Heart right ventricle (tissue), 16 donors: ENCODE measurements at regions not wholly inside any gene's neighbourhood (a gene's known extent, or its start where the extent isn't known, plus 50 kb on each side); places are given as distances from the start of the nearest gene placed in this dataset.
"Not testable (repeated sequence)": the region's sequence is repeated elsewhere in the genome, so short reads cannot be mapped to it uniquely, and the experiment has no call there.

Experiments
- ATAC-seq, 8 donors: fragments of 200-7000 bp; cut with Tn5 transposase; one replicate each; pipeline ENCODE4 v1.9.1; 2020; ENCODE audit warnings: mild to moderate bottlenecking in 8 of 8, moderate library complexity in 8 of 8, moderate number of reproducible peaks in 1 of 8
- DNase-seq, 2 donors: peaks; one replicate each; pipeline ENCODE4 v3.0.0-alpha.2; 2020
- H3K27ac ChIP-seq, 10 donors: fragments of 200-600 bp; sonication (generic) in 2 of 10; one replicate each; pipeline versions ENCODE4 v1.5.0 to v1.8.0; 2020 to 2022; ENCODE audit warnings: mild to moderate bottlenecking in 3 of 10
- H3K27me3 ChIP-seq, 7 donors: fragments of 200-600 bp; one replicate each; pipeline ENCODE4 v1.8.0; 2021 to 2022; ENCODE audit warnings: mild to moderate bottlenecking in 2 of 7
- H3K36me3 ChIP-seq, 9 donors: fragments of 200-600 bp; sonication (generic) in 1 of 9; one replicate each; pipeline versions ENCODE4 v1.5.0 to v1.8.0; 2020 to 2022; ENCODE audit warnings: mild to moderate bottlenecking in 2 of 9
- H3K4me1 ChIP-seq, 9 donors: fragments of 200-600 bp; sonication (generic) in 1 of 9; one replicate each; pipeline versions ENCODE4 v1.5.0 to v1.8.0; 2020 to 2022; ENCODE audit warnings: mild to moderate bottlenecking in 4 of 9
- H3K4me3 ChIP-seq, 10 donors: fragments of 200-600 bp; sonication (generic) in 2 of 10; one replicate each; pipeline versions ENCODE4 v1.5.0 to v1.8.0; 2020 to 2022; ENCODE audit warnings: mild to moderate bottlenecking in 7 of 10, moderate library complexity in 2 of 10
- H3K9me3 ChIP-seq, 11 donors: fragments of 200-600 bp in 10 of 11; sonication (generic) in 2 of 11; one replicate each; pipeline versions ENCODE4 v1.5.0 to v1.8.0; 2013 to 2022; ENCODE audit warnings: mild to moderate bottlenecking in 2 of 11, control low read depth in 1 of 11, moderate library complexity in 1 of 11
- CTCF ChIP-seq, 9 donors: fragments of 200-600 bp; sonication (generic) in 2 of 9; IDR thresholded peaks; one replicate each; pipeline versions ENCODE4 v1.5.0 to v1.8.0; 2021 to 2022; ENCODE audit warnings: antibody characterized with exemption in 9 of 9, mild to moderate bottlenecking in 5 of 9, moderate library complexity in 1 of 9
- WGBS, 2 donors: extraction: QIAGEN DNeasy Blood & Tissue Kit; methylation state at CpG; one replicate each; pipeline ENCODE4 v1.1.7; 2013; ENCODE audit warnings: inconsistent platforms in 1 of 2; 5-methylcytosine and 5-hydroxymethylcytosine counted together
- intact Hi-C, 10 donors: fragments of 100-400 bp; cut with DNase I; formaldehyde crosslinking; loops; one replicate each; pipeline versions ENCODE4 v1.11.1 to v1.14.2; 2022
- donor health status: Arrhythmogenic right ventricular cardiomyopathy.
- donor health status: ischemic (EF 13 %, LVEDD 7.1; RV severe dilation, severe dysfunction).
- donor health status: healthy with polysubstance abuse.
- donor health status: DM: no; HTN: yes; CAD: no.
- donor health status: DM: no; HTN: no; CAD: no.
- donor health status: ischemic (EF 25% LVEDD 6.9; RV normal size, moderate dysfunction).
- donor health status: ischemic (EF 25% LVEDD 5.7; RV mildly dilated, moderate dysfunction).
- donor health status: healthy.
- donor health status: DM: yes; HTN: yes; CAD: no.
- donor health status: Ischemic cardiomyopathy.
- donor health status: ischemic (EF 35%, LVEDD 5.7; RV mildly dilated, moderate dysfunction).
- donor health status: nonischemic (EF 11% LVEDD 7.7; RV severe dilation, severe dysfunction).
- donor health status: DM: yes; HTN: yes; CAD: no.
- donor health status: PGD.
- donor health status: ischemic (EF 29% LVEDD 5.4; RV normal size, mild dysfunction).
- donor health status: nonischemic (EF 23%, LVEDD 6.1; RV moderate dilation, normal function).

DNA sequence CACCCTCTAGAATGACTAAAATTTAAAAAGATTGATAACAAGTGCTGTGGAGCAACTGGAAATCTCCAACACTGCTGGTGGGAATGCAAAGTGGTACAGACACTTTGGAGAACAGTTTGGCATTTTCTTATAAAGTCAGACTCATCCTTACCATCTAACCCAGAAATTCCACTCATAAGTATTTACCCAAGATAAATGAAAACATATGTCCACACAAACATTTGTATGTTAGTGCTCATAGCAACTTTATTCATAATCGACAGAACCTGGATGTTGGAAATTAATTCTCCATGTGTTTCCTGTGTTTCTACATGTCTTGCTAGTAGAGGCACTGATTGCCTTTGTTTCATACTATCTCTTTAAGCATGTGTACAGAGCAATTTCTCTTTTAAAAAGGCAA lies 282.4 kb downstream of the AHR start:
- no peak for DNase-seq
- intact Hi-C loops, result no loop called here
- no peak overlapping the region for H3K4me3 ChIP-seq
- WGBS, 2 donors, result 70 to 81% methylated on average over 1 of the region's 1 CpG
- H3K4me1 ChIP-seq, result no peaks in the 10 kb centered on the region
- TF ChIP-seq CTCF (IDR thresholded peaks at IDR 0.05), result no peak
- no peak overlapping the region for H3K27ac ChIP-seq
- no peaks in the 10 kb centered on the region for H3K36me3 ChIP-seq
- H3K9me3 ChIP-seq, result peaks cover 0 to 29% (median 12%) of the 10 kb centered on the region in 11 donors
- no peak for ATAC-seq
- no peaks in the 10 kb centered on the region for H3K27me3 ChIP-seq

- Histone ChIP-seq H3K4me1 (no peaks in the 10 kb centered on the region), H3K27me3 (no peaks in the 10 kb centered on the region), H3K27ac (no peak overlapping the region), H3K9me3 (peaks cover 0 to 27% (median 12%) of the 10 kb centered on the region in 11 donors), H3K36me3 (no peaks in the 10 kb centered on the region), H3K4me3 (no peak overlapping the region)
- intact Hi-C loops, result no loop called here
- 61 to 74% methylated on average over 1 of the region's 1 CpG for WGBS, 2 donors
- no peak for TF ChIP-seq CTCF (IDR thresholded peaks at IDR 0.05)
- DNase-seq (no peak), ATAC-seq (no peak)
Measured at GRCh38 chr7:17581301-17581700, 282.8 kb downstream of the AHR start.

GRCh38 chr7:17582696-17583095 lies 284.2 kb downstream of the AHR start:
- H3K9me3 ChIP-seq, result peaks cover 0 to 14% (median 11%) of the 10 kb centered on the region in 11 donors
- DNase-seq, H3K36me3 ChIP-seq, H3K4me1 ChIP-seq, H3K4me3 ChIP-seq, ATAC-seq, H3K27me3 ChIP-seq, intact Hi-C loops, H3K27ac ChIP-seq: not testable (repeated sequence)
- 87 to 98% methylated on average over 2 of the region's 2 CpGs for WGBS, 2 donors

- 94 to 97% methylated on average over 1 of the region's 1 CpG for WGBS, 2 donors
- Histone ChIP-seq H3K4me3 (no peak overlapping the region), H3K27me3 (no peaks in the 10 kb centered on the region), H3K9me3 (peaks cover 0 to 3% (median 0%) of the 10 kb centered on the region in 11 donors), H3K36me3 (no peaks in the 10 kb centered on the region), H3K27ac (no peak overlapping the region), H3K4me1 (no peaks in the 10 kb centered on the region)
- ATAC-seq (no peak), DNase-seq (no peak)
- no peak for TF ChIP-seq CTCF (IDR thresholded peaks at IDR 0.05)
- intact Hi-C loops, result no loop called here
Measured at GRCh38 chr7:17583786-17584185, 285.3 kb downstream of the AHR start.

GRCh38 chr7:17584822-17585221 lies 286.4 kb downstream of the AHR start:
- no peak for ATAC-seq
- H3K4me1 ChIP-seq, result no peaks in the 10 kb centered on the region
- no peak overlapping the region for H3K27ac ChIP-seq
- H3K36me3 ChIP-seq, result no peaks in the 10 kb centered on the region
- 76 to 81% methylated on average over 1 of the region's 1 CpG for WGBS, 2 donors
- H3K9me3 ChIP-seq, result no peaks in the 10 kb centered on the region
- DNase-seq, result no peak
- H3K27me3 ChIP-seq, result no peaks in the 10 kb centered on the region
- no peak for TF ChIP-seq CTCF (IDR thresholded peaks at IDR 0.05)
- no peak overlapping the region for H3K4me3 ChIP-seq
- intact Hi-C loops, result no loop called here
